GM13977 (cell line): ENCODE measurements at regions not wholly inside any gene's neighbourhood (a gene's known extent, or its start where the extent isn't known, plus 50 kb on each side); places are given as distances from the start of the nearest gene placed in this dataset.
A peak's percentile ranks its signal among the peaks of the same experiment; 100 is the strongest.

Source experiments
- DNase-seq: peaks from one replicate; pipeline ENCODE4 v3.0.0; 2012; ENCODE audit warnings: low spot score
- in situ Hi-C: fragments of 300-500 bp; cut with MboI; formaldehyde crosslinking; loops from one replicate; pipeline ENCODE4 v1.12.0; 2022; ENCODE audit warnings: low sequenced_read_pairs, low pct_unique_long_range_greater_than_20kb, mixed read lengths, inconsistent platforms; ENCODE audit not compliant: unreplicated experiment
- TF ChIP-seq, protein P1 (sequence below): IDR thresholded peaks from 2 replicates; pipeline ENCODE4 v1.5.1; 2012; ENCODE audit warnings: mild to moderate bottlenecking, control low read depth; ENCODE audit not compliant: insufficient read depth; ENCODE audit errors: extremely low read depth, missing control alignments

DNA sequence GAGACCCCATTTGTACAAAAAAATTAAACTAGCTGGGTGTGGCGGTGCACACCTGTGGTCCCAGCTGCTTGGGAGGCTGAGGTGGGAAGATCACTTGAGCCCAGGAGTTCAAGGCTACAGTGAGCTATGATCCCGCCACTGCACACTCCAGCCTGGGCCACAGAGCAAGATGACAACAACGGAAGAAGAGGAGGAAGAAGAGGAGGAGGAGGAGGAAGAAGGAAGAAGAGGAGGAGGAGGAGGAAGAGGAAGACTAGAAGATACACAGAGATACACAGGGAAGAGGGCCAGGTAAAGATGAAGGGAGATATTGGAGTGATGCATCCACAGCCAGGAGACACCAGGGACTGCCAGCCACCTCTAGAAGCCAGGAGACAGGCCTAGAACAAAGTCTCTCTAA, 75.7 kb upstream of the PTER start:
- in situ Hi-C loops = no loop called here
- TF ChIP-seq, protein P1, sequence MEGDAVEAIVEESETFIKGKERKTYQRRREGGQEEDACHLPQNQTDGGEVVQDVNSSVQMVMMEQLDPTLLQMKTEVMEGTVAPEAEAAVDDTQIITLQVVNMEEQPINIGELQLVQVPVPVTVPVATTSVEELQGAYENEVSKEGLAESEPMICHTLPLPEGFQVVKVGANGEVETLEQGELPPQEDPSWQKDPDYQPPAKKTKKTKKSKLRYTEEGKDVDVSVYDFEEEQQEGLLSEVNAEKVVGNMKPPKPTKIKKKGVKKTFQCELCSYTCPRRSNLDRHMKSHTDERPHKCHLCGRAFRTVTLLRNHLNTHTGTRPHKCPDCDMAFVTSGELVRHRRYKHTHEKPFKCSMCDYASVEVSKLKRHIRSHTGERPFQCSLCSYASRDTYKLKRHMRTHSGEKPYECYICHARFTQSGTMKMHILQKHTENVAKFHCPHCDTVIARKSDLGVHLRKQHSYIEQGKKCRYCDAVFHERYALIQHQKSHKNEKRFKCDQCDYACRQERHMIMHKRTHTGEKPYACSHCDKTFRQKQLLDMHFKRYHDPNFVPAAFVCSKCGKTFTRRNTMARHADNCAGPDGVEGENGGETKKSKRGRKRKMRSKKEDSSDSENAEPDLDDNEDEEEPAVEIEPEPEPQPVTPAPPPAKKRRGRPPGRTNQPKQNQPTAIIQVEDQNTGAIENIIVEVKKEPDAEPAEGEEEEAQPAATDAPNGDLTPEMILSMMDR = no peak
- DNase-seq = no peak

DNA sequence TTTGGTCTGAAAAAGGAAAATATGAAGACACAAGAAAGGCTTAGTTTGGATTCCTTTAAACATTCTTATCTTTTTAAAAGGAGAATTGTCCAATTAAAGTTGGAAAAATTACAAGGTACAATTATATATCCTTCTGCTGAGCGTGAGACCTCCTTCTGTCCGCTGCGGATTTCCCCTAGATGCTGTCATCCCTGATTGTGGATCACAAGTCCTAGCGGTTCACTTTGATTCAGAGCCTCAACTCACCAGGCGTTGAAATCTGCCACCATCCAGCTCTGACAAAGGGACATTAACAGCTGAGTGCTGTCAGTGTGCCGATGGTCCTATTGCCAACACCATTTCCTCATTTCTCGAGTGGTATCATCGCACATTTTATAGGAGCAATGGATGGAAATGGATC, 73.1 kb upstream of the PTER start:
- DNase-seq = no peak
- in situ Hi-C loops = no loop called here
- TF ChIP-seq, protein P1 = no peak

DNA sequence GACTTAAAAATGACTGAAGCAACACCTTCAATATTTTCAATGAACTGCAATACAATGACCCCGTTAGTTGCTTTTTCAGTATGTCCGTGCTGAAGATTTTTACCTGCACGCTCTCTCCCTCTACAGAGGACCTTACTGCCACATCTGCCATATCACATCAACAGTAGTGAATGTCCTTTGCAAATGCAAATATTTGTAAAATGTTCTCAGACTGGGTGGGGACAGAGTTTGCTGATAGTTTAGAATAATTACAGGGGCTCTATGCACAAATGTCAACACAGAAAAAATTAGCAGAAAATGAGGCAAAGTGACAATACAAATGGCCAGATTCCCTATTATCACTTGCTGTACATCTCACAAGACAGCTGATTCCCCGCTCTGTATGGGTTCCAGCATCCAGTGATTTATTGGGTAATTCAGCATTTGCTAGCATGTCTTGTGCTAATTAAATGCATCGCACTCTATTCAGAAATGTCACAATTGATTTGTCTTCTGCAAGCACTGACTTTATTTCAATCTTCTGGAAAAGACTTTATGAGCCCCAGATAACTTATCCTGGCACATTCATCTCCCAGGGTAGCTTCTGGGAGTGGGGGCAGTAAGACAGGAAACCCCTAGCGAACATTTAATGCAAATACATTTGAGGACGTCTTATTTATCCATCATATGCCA, 69.1 kb upstream of the PTER start:
- TF ChIP-seq, protein P1 = no peak
- no peak for DNase-seq
- in situ Hi-C loops = no loop called here

DNA sequence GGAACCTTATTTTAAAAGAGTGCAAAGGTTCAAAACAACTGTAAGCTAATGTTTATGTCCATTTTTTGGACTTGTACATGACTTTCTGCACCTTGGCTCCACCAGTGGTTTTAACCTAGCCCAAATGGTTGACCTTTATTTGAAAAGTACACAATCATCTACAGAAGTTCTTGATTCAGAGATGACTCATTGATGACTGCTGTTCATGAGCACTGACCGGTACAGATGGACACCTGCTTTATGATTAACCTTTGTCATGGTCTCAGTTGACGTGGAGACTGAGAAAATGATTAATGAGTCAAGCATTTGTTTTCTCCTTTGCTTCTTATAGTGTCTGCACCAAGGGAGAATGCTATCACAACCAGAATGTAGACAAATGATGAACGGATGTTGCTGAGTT, 55.7 kb upstream of the PTER start:
- TF ChIP-seq, protein P1 = no peak
- DNase-seq = peak; percentile 18
- in situ Hi-C loops = no loop called here

DNA sequence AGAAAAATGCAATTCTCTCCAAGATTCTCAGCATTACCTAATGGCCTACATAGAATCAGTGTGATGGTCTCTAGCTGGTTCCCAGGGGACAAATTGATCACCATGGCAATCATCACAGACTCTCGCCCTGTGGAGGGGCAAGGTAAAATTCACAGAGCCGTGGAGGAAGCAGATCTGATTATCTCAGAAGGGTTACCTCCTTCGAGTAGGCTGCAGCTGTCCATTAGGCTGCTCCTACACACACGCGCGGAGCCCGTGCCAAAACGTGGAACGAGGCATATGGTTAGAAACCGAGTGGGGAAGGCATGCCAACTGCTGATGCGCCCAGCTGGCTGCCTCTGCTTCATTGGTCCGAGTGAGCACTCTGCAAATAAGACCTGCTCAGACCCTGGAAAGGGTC, 52.8 kb upstream of the PTER start:
- in situ Hi-C loops = no loop called here
- DNase-seq = no peak
- TF ChIP-seq, protein P1 = no peak

DNA sequence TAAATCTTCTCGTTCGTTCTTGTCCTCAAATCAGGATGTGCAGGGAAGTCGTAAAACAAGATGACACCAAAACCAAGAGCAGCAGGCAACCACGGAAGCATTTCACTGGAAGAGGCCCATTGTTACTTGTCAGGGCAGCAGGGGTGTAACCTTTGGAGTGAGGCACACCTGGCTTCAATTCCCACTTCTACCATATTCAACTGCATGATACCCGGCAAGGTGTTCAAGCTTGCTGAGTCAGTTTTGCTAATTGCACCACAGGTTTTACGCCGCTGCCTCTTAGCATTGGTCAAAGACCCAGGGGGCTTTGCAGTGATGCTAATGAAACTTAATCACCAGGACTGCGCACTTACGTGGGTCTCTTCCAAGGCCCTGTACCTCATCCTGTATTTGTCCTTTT, 50.0 kb upstream of the PTER start:
- TF ChIP-seq, protein P1 = no peak
- DNase-seq = no peak
- in situ Hi-C loops = no loop called here
